Loucy (cell line): ENCODE measurements at regions not wholly inside any gene's neighbourhood (a gene's known extent, or its start where the extent isn't known, plus 50 kb on each side); places are given as distances from the start of the nearest gene placed in this dataset.

ENCODE experiments used
- H2AFZ ChIP-seq: fragments of 200-600 bp; sonication (generic); 2 replicates; pipeline ENCODE4 v1.6.0; 2016; ENCODE audit warnings: antibody characterized with exemption, mild to moderate bottlenecking, low read length, moderate library complexity
- H3F3A ChIP-seq: fragments of 200-600 bp; 2 replicates; pipeline ENCODE4 v1.6.0; 2016; ENCODE audit warnings: antibody characterized with exemption, low read depth, mild to moderate bottlenecking
- H3K27me3 ChIP-seq: fragments of 200-600 bp; sonication (generic); 2 replicates; pipeline ENCODE4 v1.6.1; 2014; ENCODE audit warnings: low read length, mild to moderate bottlenecking; ENCODE audit not compliant: insufficient read depth, poor library complexity, severe bottlenecking
- H3K36me3 ChIP-seq: fragments of 200-600 bp; sonication (generic); 2 replicates; pipeline ENCODE4 v1.6.1; 2016; ENCODE audit warnings: low read length; ENCODE audit not compliant: insufficient read depth
- H3K4me1 ChIP-seq: fragments of 200-600 bp; sonication (generic); 2 replicates; pipeline ENCODE4 v1.5.1; 2014; ENCODE audit warnings: low read length, mild to moderate bottlenecking; ENCODE audit not compliant: insufficient read depth, poor library complexity, severe bottlenecking
- H3K4me2 ChIP-seq: fragments of 200-600 bp; sonication (generic); 2 replicates; pipeline ENCODE4 v1.6.0; 2014; ENCODE audit warnings: antibody characterized with exemption, low read length, low read depth, mild to moderate bottlenecking; ENCODE audit not compliant: poor library complexity, severe bottlenecking
- H3K4me3 ChIP-seq: fragments of 200-600 bp; sonication (generic); 2 replicates; pipeline ENCODE4 v1.5.1; 2014; ENCODE audit warnings: low read length, mild to moderate bottlenecking, mixed read lengths; ENCODE audit not compliant: poor library complexity, severe bottlenecking
- H3K79me2 ChIP-seq: fragments of 200-600 bp; sonication (generic); 2 replicates; pipeline ENCODE4 v1.6.1; 2014; ENCODE audit warnings: low read length; ENCODE audit not compliant: insufficient read depth
- H3K9ac ChIP-seq: fragments of 200-600 bp; sonication (generic); 2 replicates; pipeline ENCODE4 v1.6.0; 2014; ENCODE audit warnings: mild to moderate bottlenecking, low read depth, low read length, moderate library complexity; ENCODE audit not compliant: poor library complexity, severe bottlenecking
- H3K9me2 ChIP-seq: fragments of 200-600 bp; sonication (generic); replicated peaks from 2 replicates; pipeline ENCODE4 v1.6.1; 2016; ENCODE audit warnings: low read depth, low read length, mixed read lengths
- H3K9me3 ChIP-seq: fragments of 200-600 bp; sonication (generic); 2 replicates; pipeline ENCODE4 v1.6.1; 2014; ENCODE audit warnings: mild to moderate bottlenecking, antibody characterized with exemption, low read length, low read depth; ENCODE audit not compliant: insufficient read depth
- H4K20me1 ChIP-seq: fragments of 200-600 bp; sonication (generic); 2 replicates; pipeline ENCODE4 v1.6.0; 2014; ENCODE audit warnings: antibody characterized with exemption, low read length, mild to moderate bottlenecking; ENCODE audit not compliant: insufficient read depth, poor library complexity, severe bottlenecking
- EZH2phosphoT487 ChIP-seq: fragments of 200-600 bp; IDR thresholded peaks from 2 replicates; pipeline ENCODE4 v1.6.1; 2018; ENCODE audit warnings: antibody characterized with exemption, mild to moderate bottlenecking, moderate library complexity, borderline replicate concordance
- TF ChIP-seq, protein P1 (sequence below): fragments of 200-600 bp; sonication (generic); conservative IDR thresholded peaks from 2 replicates; pipeline ENCODE4 v1.5.1; 2014; ENCODE audit warnings: mild to moderate bottlenecking, antibody characterized with exemption, low read length

DNA sequence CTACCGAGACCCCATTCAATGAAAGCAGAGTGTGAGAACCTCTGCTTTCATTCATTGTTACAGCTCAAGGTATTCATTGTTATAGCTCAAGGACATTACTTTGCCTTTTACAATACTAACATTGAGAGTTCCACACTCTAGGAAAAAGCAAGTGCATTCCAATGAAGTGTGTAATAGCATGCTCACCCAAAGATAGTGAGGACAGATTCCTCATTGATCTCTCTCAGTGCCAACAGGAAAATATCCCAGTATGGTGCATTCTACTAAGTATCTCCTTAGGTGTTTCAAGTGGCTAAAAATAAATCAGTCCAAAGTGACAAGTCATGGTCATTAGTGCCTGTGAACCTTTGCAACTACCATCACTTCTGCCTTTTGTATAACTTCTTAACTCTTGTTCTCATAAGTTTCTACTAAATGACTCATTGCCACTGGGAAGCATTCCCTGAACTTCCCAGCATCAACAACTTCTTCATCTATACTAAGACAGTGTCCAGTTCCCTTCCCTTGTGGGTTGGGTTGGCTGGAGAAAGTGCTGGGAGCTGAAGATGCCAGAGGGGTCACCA, 140.7 kb upstream of the STXBP5 start:
- Histone ChIP-seq H3K9me2 (no peaks in the 10 kb centered on the region), H3K4me1 (no peaks in the 10 kb centered on the region), H3K79me2 (no peaks in the 10 kb centered on the region), H3F3A (no peaks in the 10 kb centered on the region), H3K4me3 (no peak overlapping the region), H3K9ac (no peak overlapping the region), H4K20me1 (no peaks in the 10 kb centered on the region), H3K27me3 (no peaks in the 10 kb centered on the region), H2AFZ (no peak overlapping the region), H3K36me3 (no peaks in the 10 kb centered on the region), H3K4me2 (no peak overlapping the region), H3K9me3 (no peaks in the 10 kb centered on the region; the same call in 1 of the 2 replicates)
- no peak for TF ChIP-seq EZH2phosphoT487
- TF ChIP-seq, protein P1, sequence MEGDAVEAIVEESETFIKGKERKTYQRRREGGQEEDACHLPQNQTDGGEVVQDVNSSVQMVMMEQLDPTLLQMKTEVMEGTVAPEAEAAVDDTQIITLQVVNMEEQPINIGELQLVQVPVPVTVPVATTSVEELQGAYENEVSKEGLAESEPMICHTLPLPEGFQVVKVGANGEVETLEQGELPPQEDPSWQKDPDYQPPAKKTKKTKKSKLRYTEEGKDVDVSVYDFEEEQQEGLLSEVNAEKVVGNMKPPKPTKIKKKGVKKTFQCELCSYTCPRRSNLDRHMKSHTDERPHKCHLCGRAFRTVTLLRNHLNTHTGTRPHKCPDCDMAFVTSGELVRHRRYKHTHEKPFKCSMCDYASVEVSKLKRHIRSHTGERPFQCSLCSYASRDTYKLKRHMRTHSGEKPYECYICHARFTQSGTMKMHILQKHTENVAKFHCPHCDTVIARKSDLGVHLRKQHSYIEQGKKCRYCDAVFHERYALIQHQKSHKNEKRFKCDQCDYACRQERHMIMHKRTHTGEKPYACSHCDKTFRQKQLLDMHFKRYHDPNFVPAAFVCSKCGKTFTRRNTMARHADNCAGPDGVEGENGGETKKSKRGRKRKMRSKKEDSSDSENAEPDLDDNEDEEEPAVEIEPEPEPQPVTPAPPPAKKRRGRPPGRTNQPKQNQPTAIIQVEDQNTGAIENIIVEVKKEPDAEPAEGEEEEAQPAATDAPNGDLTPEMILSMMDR = no peak

DNA sequence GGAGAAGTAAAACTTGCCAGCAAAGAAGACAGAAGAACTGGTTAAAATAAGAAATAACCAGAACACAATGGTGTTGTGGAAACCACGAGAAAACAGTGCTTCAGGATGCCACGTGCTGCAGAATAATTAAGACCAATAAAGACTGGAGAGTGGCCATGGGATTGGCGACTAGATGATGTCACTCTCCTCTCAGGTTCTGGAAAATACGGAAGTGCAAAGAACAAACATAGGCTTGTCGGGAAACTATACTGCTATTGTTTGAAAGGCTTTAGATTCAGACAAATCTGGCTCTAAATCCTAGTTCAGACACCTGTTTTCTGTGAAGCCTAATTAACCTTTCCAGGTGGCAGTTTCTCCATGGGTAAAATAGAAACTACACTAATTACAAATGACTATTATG, 138.4 kb upstream of the STXBP5 start:
- Histone ChIP-seq H3K36me3 (no peaks in the 10 kb centered on the region), H3K4me2 (no peak overlapping the region), H3K4me3 (no peak overlapping the region), H3K27me3 (no peaks in the 10 kb centered on the region), H3K4me1 (no peaks in the 10 kb centered on the region), H3F3A (no peaks in the 10 kb centered on the region), H4K20me1 (no peaks in the 10 kb centered on the region), H2AFZ (no peak overlapping the region), H3K9me2 (no peaks in the 10 kb centered on the region), H3K9ac (no peak overlapping the region), H3K79me2 (no peaks in the 10 kb centered on the region), H3K9me3 (peaks cover 4% of the 10 kb centered on the region; the same call in 1 of the 2 replicates)
- TF ChIP-seq, protein P1 = no peak
- no peak for TF ChIP-seq EZH2phosphoT487

DNA sequence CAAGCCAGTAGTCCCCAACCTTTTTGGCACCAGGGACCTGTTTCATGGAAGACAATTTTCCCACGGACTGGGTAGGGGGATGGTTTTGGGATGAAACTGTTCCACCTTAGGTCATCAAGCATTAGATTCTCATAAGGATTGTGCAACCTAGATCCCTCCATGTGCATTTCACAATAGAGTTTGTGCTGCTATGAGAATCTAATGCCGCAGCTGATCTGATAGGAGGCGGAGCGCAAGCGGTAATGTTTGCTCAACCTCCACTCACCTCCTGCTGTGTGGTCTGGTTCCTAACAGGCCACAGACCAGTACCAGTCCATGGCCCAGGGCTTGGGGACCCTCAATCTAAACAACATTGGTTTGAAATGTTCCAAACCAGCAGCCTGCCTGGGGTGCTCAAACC, 137.0 kb upstream of the STXBP5 start:
- Histone ChIP-seq H4K20me1 (no peaks in the 10 kb centered on the region), H3K27me3 (no peaks in the 10 kb centered on the region), H3K79me2 (no peaks in the 10 kb centered on the region), H3K36me3 (no peaks in the 10 kb centered on the region), H2AFZ (no peak overlapping the region), H3K9ac (no peak overlapping the region), H3K4me2 (no peak overlapping the region), H3K9me2 (no peaks in the 10 kb centered on the region), H3K4me1 (no peaks in the 10 kb centered on the region), H3K9me3 (peaks cover 4% of the 10 kb centered on the region; the same call in 1 of the 2 replicates), H3F3A (no peaks in the 10 kb centered on the region), H3K4me3 (no peak overlapping the region)
- TF ChIP-seq EZH2phosphoT487 = no peak
- TF ChIP-seq, protein P1 = no peak
